PFSK-1 (cell line): ENCODE measurements at regions not wholly inside any gene's neighbourhood (a gene's known extent, or its start where the extent isn't known, plus 50 kb on each side); places are given as distances from the start of the nearest gene placed in this dataset.

Experiments used
- FOXP2 ChIP-seq: optimal IDR thresholded peaks from 2 replicates; pipeline ENCODE3; 2011; ENCODE audit warnings: borderline replicate concordance, control low read depth, inconsistent platforms; ENCODE audit not compliant: insufficient read depth; ENCODE audit errors: extremely low read length, extremely low read depth
- POLR2AphosphoS5 ChIP-seq: IDR thresholded peaks from 2 replicates; pipeline ENCODE4 v1.6.1; 2012; ENCODE audit warnings: low read depth, mild to moderate bottlenecking, control low read depth, low read length, moderate library complexity
- REST ChIP-seq, 2 experiments: IDR thresholded peaks; 2 replicates each; pipeline versions ENCODE4 v1.6.1 to v1.8.0; 2011 to 2012; ENCODE audit warnings: low read depth in 2 of 2, low read length in 2 of 2, control low read depth in 1 of 2, inconsistent platforms in 1 of 2, mild to moderate bottlenecking in 1 of 2, moderate library complexity in 1 of 2; ENCODE audit not compliant: insufficient read depth in 1 of 2
- SIN3A ChIP-seq: IDR thresholded peaks from 2 replicates; pipeline ENCODE4 v1.6.1; 2012; ENCODE audit warnings: mild to moderate bottlenecking, low read length, moderate library complexity, borderline replicate concordance; ENCODE audit not compliant: insufficient read depth
- TAF1 ChIP-seq: IDR thresholded peaks from 2 replicates; pipeline ENCODE4 v1.6.1; 2012; ENCODE audit warnings: low read length, control low read depth, borderline replicate concordance; ENCODE audit not compliant: insufficient read depth

- TF ChIP-seq TAF1 (no peak), POLR2AphosphoS5 (no peak), FOXP2 (no peak), SIN3A (no peak), REST (IDR thresholded peaks at IDR 0.05; ENCODE audit: insufficient read depth in 1 of 2, low read depth in 2 of 2, low read length in 2 of 2) (no peak)
Observed at GRCh38 chr5:133889271-133889905, 79.0 kb downstream of the C5orf15 start.

GRCh38 chr5:133888625-133888991, 79.8 kb downstream of the C5orf15 start:
- no peak for TF ChIP-seq TAF1
- no peak for TF ChIP-seq FOXP2
- TF ChIP-seq POLR2AphosphoS5, result no peak
- TF ChIP-seq SIN3A, result no peak
- no peak for TF ChIP-seq REST (IDR thresholded peaks at IDR 0.05; ENCODE audit: insufficient read depth in 1 of 2, low read depth in 2 of 2, low read length in 2 of 2)

- no peak for TF ChIP-seq TAF1
- TF ChIP-seq SIN3A, result no peak
- TF ChIP-seq FOXP2, result no peak
- TF ChIP-seq POLR2AphosphoS5, result no peak
- no peak for TF ChIP-seq REST (IDR thresholded peaks at IDR 0.05; ENCODE audit: insufficient read depth in 1 of 2, low read depth in 2 of 2, low read length in 2 of 2)
Observed at GRCh38 chr5:133885566-133885965, 82.9 kb downstream of the C5orf15 start.

- peak; percentile 25; the same call in 1 of the 2 replicates for TF ChIP-seq TAF1
- no peak for TF ChIP-seq FOXP2
- peak in 1 of 2 experiments; percentile 59; a peak in 1 of 4 replicates for TF ChIP-seq REST (IDR thresholded peaks at IDR 0.05; ENCODE audit: insufficient read depth in 1 of 2, low read depth in 2 of 2, low read length in 2 of 2)
Observed at GRCh38 chr5:133884569-133885311, 83.7 kb downstream of the C5orf15 start.
